ENCODE measurements at regions not wholly inside any gene's neighbourhood (a gene's known extent, or its start where the extent isn't known, plus 50 kb on each side); places are given as distances from the start of the nearest gene placed in this dataset.

DNA sequence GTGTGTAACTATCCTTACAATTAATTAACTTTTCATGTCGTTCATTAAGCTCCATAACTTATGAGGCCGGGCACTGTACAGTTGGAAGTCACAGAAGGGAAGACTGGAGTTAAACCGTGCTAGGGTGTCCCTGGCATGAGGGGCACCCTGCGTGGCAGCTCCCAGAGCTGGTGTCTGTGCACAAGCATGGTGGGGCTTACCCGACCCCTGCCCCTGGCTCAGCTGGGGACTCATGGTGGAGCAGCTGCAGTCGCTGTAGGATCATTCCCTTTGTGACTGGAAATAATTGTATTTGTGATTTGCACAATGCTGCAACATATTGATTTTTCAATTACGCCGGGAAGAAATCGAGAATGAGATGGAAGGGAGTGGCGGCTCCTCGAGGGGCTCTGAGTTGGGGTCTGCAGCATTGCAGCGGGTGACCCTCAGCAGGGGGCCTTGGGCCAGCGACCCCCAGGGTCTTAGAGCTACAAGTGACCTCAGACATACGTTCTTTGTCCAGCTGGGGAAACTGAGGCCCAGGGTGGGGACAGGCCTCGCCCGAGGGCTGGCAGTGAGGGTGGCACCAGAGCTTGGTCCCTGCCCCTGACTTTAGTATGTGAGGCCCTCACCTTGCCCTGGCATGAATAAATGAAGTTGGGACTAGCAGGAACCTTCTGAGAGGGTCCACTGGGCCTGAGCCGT lies 125.4 kb downstream of the KIF26A start:
- TF ChIP-seq, protein P1, sequence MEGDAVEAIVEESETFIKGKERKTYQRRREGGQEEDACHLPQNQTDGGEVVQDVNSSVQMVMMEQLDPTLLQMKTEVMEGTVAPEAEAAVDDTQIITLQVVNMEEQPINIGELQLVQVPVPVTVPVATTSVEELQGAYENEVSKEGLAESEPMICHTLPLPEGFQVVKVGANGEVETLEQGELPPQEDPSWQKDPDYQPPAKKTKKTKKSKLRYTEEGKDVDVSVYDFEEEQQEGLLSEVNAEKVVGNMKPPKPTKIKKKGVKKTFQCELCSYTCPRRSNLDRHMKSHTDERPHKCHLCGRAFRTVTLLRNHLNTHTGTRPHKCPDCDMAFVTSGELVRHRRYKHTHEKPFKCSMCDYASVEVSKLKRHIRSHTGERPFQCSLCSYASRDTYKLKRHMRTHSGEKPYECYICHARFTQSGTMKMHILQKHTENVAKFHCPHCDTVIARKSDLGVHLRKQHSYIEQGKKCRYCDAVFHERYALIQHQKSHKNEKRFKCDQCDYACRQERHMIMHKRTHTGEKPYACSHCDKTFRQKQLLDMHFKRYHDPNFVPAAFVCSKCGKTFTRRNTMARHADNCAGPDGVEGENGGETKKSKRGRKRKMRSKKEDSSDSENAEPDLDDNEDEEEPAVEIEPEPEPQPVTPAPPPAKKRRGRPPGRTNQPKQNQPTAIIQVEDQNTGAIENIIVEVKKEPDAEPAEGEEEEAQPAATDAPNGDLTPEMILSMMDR (IDR thresholded peaks at IDR 0.05; ENCODE audit: extremely low read depth, missing control alignments) = no peak
- DNase-seq (ENCODE audit: low spot score) = no peak

DNA sequence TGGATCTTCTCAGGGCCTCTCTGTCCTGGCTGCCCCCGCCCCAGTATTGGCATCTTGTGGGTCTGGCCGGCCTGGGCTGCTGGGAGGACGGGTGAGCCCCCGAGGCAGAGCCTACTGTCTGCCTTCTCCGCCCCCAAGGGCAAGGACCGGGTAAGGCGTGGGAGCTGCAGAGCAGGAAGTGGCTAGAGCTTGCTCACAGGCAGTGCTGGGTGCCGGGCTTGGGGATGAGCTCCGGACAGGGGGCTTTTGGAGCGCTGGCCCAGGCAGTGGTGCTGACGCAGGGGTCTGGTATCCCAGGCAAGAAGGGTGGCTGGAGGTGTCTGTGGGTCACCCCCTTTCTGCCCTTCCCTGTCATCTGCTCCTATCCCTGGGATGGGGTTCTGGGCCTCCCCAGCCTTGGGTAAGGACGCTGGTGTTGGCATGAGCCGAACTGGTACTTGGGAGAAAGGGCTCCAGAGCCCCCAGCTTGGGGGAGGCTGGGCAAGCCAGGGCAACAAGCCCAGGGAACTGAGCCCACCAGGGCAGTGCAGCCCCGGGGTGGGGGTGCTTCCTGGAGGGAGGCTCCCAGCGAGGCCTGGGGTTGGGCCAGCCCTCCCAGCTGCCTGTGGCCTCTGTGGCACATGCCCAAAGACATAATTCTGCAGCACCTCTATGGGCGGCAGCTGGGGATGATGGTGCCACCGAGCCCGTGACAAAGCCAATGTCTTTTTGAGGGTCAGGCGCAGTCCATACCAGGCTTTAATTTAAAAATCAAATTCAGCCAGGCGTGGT lies 126.3 kb downstream of the KIF26A start:
- no peak for DNase-seq (ENCODE audit: low spot score)
- TF ChIP-seq, protein P1 (IDR thresholded peaks at IDR 0.05; ENCODE audit: extremely low read depth, missing control alignments) = no peak

DNA sequence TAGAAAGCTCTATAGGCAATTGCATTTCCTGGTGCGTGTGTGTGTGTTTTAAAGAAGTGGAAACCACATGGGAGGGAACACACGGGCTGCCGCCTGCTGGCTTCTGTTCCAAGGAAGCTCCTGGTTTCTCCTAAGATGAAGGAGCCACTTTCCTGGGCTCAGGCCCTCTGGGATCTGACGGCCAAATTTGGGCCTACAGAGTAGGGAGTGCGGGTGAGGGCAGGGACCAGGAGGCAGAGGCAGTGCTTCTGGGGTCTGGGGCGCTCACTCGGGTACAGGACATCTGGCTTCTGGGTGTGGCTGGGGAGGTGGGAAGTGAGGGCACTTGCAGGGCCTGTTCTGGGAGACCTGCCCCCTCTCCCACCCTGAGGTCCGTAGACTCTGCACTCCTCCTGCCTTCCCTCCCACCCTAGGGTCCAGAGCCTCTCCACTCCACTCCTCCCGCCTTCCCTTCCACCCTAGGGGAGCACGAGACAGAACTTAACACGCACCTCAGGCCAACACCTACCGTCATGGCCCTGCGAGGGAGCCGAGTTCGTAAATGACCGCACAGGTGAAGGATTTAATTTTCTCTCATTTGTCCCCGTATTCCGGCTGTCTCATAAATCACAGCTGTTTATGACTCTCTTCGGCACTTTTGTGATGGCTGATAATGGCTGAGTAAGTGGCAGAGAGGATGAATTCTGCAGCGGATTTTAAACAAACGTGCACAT lies 127.7 kb downstream of the KIF26A start:
- DNase-seq (ENCODE audit: low spot score) = no peak
- TF ChIP-seq, protein P1 (IDR thresholded peaks at IDR 0.05; ENCODE audit: extremely low read depth, missing control alignments) = no peak

DNA sequence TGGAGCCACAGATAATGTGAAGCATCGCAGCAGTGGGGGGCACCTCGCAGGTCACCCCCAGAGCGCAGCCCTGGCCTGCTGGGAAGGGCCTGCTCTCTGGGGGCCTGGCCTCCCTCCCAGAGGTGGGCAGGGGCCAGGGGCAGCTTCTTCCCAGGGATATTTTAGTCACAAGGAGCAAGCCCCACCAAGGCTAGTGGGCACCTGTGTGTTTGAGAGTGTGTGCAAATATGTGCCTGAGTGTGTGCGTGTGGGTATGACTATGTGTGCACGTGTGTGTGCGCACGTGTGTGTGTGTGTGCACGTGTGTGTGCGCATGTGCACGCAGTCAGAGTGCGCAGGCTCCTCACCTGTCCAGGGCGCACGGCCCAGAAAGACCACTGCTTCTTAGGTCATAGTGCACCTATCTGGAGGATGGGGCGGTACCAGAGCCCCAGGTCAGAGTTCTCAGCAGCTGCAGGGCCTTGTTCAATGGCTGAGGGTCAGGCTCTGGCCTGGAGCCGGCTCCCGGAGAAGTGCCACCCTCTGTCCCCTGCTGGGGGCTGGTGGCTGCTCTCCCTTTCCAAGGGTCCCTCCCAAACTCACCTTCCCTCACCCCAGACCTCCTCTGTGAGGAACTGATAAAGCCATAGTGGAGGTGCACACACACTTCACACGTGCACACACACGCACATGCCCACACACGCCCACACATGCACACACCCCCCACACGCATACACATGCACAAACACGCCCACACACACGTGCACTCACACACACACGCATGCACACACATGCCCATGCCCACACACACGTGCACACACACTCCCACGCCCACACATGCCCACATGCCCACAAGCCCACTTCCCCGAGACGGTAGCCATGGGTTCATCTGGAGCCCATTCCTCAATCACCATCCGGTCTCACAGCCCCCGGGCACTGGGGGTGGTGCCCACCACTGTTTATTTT lies 128.5 kb downstream of the KIF26A start:
- DNase-seq (ENCODE audit: low spot score) = no peak
- TF ChIP-seq, protein P1 (IDR thresholded peaks at IDR 0.05; ENCODE audit: extremely low read depth, missing control alignments) = no peak

DNA sequence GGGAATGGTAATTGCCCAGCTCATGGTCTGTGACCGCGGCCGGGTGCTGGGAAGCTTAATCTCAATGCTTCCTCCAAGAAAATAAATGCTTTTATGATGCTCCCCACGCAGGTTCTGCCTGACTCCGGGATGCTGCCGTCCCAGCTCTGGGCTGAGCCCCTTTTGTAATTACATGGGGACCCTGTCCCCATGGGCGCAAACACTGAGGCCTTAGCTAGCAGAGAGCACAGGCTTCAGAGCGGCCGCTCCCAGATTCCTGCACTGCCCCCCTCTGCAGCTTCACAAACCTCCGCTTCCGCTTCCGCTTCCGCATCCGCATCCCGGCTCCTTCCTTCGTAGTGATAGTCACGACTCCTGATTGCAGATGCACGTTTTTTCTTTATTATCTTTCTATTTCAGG lies 129.5 kb downstream of the KIF26A start:
- DNase-seq (ENCODE audit: low spot score) = no peak

DNA sequence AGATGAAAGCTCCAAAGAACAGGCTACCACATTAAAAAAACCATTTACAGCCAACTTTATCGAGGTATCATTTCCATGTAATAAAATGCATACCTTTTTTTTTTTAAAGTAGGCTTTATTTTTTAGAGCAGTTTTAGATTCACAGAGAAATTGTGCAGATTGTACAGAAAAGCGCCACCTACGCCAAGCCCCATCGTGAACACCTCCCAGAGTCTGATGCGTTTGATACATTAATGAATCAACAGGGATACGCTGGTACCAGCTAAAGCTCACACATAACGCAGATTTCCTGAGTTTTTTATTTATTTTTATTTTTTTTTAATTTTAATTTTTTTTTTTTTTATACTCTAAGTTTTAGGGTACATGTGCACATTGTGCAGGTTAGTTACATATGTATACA lies 129.9 kb downstream of the KIF26A start:
- TF ChIP-seq, protein P1 (IDR thresholded peaks at IDR 0.05; ENCODE audit: extremely low read depth, missing control alignments) = no peak
- DNase-seq (ENCODE audit: low spot score) = no peak

More for the DNA sequence above, 129.5 kb downstream of the KIF26A start:
- TF ChIP-seq, protein P1 (IDR thresholded peaks at IDR 0.05; ENCODE audit: extremely low read depth, missing control alignments) = no peak

Data from GM20000 (cell line).